Activated CD8-positive, alpha-beta memory T cell treated with anti-CD3 and anti-CD28 coated beads for 48 hours (primary cell): ENCODE measurements at regions not wholly inside any gene's neighbourhood (a gene's known extent, or its start where the extent isn't known, plus 50 kb on each side); places are given as distances from the start of the nearest gene placed in this dataset.

Experiments
- DNase-seq, 3 experiments: peaks; one replicate each; pipeline ENCODE4 v3.0.0-alpha.2; 2020; ENCODE audit warnings: low read depth in 2 of 3, low spot score in 2 of 3

DNA sequence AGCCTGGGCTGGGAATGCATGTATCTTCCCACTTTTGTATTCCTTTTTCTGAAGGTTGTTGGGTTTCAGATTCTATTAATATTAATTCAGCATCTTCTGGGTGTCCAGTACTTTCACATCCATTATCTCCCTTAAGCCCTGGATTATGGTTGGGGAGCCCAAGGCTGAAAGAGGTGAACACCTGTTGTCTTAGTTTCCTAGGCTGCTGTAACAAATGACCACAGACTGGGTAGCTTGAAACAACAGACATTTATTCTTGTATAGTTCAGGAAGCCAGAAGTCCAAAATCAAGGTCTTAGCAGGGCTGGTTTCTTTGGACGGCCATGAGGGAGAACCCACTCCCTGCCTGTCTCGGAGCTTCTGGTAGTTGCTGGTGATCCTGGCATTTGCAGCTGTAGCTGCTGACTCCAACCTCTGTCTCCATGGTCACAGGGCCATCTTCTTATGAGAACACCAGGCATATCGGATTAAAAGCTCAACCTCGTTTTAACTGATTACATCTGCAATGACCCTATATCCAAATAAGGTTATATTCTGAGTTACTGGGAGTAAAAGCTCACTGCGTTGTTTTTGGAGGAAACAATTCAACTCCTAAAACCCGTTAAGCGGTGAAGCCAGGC is 68.2 kb upstream of the CLMN start:
- no peak for DNase-seq

DNA sequence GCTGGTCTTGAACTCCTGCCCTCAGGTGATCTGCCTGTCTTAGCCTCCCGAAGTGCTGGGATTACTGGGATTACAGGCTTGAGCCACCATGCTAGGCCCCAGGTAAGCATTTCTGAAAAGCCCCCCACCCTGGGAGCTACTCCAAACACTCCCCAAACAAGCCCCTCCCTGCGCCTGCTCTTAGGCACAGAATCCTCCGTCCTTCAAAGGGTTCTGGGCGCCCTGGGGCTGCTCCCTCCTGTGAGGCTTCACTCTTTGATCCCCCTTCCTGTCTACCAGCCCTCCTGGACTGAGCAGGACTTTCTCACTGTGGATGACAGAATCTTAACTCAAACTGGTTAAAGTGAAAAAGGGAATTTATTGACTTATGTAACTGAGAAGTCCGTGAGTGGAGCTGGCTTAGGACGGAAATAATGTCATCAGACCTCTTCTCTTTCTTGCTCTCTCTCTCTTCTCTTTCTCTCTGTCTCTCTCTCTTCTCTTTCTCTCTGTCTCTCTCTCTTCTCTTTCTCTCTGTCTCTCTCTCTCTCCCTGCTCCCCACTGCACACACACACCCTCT is 66.9 kb upstream of the CLMN start:
- DNase-seq: no peak

DNA sequence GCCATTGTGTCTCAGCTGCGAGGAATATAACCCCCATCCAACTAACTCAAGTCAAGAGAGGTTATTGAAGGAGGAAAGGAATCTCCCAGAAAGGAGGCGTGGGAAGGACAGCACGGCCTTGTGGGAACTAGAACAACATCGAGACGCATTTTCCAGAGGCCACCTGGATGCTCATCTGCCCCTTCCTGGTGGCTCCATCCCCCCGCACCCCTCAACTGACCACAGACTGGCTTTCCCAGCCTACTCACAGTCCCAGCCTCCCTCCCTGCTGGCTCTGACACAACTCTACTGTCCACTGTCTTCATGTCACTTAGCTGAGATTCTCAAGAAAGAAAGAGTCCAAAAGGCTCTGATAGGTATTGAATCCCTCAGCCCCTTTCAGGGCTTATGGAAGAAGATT is 66.0 kb upstream of the CLMN start:
- DNase-seq: no peak

DNA sequence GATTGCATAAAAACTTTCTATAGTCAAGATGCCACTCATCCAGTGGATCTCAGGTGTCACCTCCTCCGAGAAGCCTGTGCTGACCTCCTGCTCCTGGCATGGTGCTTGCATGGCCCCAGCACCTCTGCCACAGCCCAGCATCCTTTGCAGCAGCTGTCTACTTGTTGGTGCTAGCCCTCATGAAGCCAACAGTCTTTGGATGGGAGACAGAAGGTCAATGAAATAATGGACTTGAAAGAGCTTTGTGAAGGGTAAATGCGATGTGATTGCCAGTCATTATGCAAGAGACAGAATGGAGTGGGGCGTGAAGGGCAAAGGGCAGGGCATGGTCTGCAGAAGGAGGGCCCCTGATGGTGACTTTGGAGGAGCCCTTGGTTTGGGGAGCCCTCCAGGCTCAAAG is 63.0 kb upstream of the CLMN start:
- no peak for DNase-seq

DNA sequence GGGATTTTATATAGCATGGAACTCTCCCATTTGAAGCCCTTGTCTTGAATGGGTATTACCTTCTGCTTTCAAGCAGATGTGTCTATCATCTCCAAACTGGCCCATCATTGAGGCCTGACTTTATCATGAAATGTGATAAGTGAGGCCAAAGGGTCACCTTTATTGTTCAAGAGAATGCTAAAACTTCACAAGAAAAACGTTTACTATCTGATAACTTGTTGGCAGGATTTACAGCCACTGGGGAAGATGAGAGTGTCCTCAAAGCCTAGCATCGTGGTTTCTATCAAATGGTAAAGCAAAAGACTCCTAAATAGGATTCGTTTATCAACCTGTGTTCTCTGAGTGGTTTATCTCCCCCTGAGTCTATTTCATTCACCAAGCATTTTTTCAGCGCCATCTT is 62.0 kb upstream of the CLMN start:
- DNase-seq: no peak

DNA sequence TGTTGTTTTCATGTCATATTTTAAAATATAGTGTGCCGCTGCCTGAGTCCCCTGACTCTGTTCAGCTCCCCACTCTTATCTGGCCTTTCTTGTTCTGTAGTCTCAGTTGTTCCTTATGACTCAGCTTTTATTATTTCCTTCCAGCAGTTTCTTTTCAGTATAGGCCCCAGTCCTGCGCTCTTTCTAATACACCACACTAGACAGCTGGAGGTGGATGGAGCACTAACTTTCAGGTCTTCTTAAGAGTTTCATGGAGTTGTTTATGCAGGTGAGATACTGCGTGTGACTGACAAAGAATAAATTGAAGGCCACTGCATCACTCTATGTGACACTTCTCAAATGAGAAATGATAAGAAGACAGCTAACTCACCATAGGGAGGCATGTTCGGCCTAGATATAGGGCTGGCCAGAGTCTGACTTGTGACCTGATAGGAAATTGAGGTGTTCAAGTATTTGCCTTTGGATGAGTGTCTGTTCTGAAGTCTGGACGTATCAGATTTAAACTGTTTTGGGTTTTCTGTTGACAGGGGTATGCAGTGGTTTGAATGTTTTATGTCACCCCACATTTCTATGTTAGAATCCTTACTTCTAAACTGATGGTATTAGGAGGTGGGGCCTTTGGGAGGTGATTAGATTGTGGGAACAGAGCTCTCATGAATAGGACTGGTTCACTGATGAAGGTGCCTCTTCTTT is 60.8 kb upstream of the CLMN start:
- no peak for DNase-seq

DNA sequence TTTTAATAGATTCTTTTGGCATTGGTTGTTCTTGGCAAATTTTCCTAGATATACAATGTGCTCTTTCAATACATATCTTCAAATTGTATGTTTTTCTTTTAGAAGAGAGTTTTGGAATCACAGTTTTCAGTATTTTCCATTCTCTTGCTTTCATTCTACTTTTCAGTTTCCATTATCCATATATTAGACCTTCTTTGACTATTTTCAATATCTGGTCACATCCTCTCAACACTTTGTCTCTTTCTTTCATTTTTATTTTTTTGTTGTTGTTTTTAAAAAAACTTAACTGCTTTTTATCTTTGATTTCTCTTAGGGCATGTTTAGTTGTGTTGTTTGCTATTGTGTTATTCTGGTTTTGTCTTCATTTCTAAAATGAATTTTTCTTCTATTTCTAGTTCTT is 59.9 kb upstream of the CLMN start:
- no peak for DNase-seq

GRCh38 chr14:95375539-95376109 is 55.9 kb upstream of the CLMN start:
- DNase-seq: no peak

DNA sequence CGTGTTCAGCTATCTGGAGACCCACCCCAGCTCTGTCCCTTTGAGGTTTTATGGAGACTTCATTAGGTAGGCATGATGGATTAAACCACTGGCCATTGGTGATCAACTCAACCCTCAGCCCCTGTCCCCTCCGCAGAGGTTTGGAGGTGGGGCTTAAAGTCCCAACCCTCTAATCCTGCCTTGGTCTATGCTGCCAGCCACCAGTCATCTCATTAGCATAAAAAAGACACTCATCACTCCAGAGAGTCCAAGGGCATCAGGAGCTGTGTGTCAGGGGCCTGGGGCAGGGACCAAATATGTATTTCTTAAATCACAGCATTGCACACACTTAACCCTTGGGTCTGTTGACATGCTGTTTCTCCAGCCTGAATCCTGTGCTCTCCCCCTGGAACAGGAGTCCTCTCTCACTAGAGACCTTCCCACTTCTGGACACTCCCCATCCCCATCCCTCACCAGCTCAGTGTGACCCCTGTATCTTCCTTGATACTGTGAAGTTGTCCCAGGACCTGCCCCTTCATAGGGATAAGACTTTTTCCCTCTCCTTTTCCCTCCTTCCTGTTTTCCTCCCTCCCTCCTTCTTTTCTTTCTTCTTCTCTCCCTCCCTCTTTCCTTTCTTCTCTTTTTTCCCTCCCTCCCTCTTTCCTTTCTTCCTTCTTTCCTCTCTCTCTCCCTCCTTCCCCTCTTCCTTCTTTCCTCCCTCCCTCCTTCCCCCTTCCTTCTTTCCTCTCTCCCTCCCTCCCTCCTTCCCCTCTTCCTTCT is 54.7 kb upstream of the CLMN start:
- DNase-seq: no peak

DNA sequence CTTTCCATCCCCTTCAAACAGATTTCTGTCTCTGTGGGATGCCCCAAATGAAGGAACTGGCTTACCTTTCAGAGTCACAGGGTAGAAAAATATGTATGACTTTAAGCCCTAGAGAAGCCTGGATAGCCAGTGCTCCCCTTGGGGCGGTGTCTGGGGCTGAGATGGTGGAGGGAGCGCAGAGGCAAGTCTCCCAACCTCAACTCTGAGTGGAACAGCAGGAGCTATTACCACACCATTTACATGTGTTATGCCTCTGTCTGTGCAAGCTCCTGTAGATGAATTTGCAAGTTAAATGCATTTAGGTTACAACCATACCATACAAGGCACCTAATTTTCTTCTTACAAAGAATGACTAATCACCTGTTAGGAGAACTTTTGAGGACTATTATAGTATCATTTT is 50.4 kb upstream of the CLMN start:
- DNase-seq: no peak
